GM23338 (cell line): ENCODE measurements at regions not wholly inside any gene's neighbourhood (a gene's known extent, or its start where the extent isn't known, plus 50 kb on each side); places are given as distances from the start of the nearest gene placed in this dataset.

ENCODE experiments used
- ATAC-seq: fragments of 200-7000 bp; cut with Tn5 transposase; 3 replicates; pipeline ENCODE4 v1.9.1; 2020
- DNase-seq: peaks from one replicate; pipeline ENCODE4 v3.0.0-alpha.2; 2015; ENCODE audit warnings: low spot score
- H2AFZ ChIP-seq: fragments of 200-600 bp; sonication (generic); 2 replicates; pipeline ENCODE4 v1.8.0; 2016; ENCODE audit warnings: antibody characterized with exemption, mild to moderate bottlenecking, moderate library complexity
- H3F3A ChIP-seq: fragments of 200-600 bp; sonication (generic); replicated peaks from 2 replicates; pipeline ENCODE4 v1.8.0; 2017; ENCODE audit warnings: antibody characterized with exemption, mixed run types, low read depth
- H3K27ac ChIP-seq: fragments of 200-600 bp; sonication (generic); 2 replicates; pipeline ENCODE4 v1.6.1; 2016; ENCODE audit warnings: low read depth
- H3K27me3 ChIP-seq: fragments of 200-600 bp; sonication (generic); 2 replicates; pipeline ENCODE4 v1.8.0; 2016; ENCODE audit warnings: mild to moderate bottlenecking, mixed run types, moderate library complexity; ENCODE audit not compliant: insufficient read depth
- H3K36me3 ChIP-seq: fragments of 200-600 bp; sonication (generic); 2 replicates; pipeline ENCODE4 v1.8.0; 2016; ENCODE audit warnings: mild to moderate bottlenecking; ENCODE audit not compliant: insufficient read depth
- H3K4me1 ChIP-seq: fragments of 200-600 bp; sonication (generic); 2 replicates; pipeline ENCODE4 v1.8.0; 2016; ENCODE audit warnings: mild to moderate bottlenecking, moderate library complexity; ENCODE audit not compliant: insufficient read depth
- H3K4me2 ChIP-seq: fragments of 200-600 bp; sonication (generic); 2 replicates; pipeline ENCODE4 v1.7.1; 2017; ENCODE audit warnings: mixed run types
- H3K4me3 ChIP-seq: fragments of 200-600 bp; sonication (generic); 2 replicates; pipeline ENCODE4 v1.6.1; 2016; ENCODE audit warnings: mixed run types
- H3K79me2 ChIP-seq: fragments of 200-600 bp; sonication (generic); replicated peaks from 2 replicates; pipeline ENCODE4 v1.8.0; 2017; ENCODE audit warnings: mild to moderate bottlenecking; ENCODE audit not compliant: insufficient read depth
- H3K9me2 ChIP-seq: fragments of 200-600 bp; sonication (generic); 2 replicates; pipeline ENCODE4 v1.8.0; 2017; ENCODE audit not compliant: insufficient read depth
- H4K20me1 ChIP-seq: fragments of 200-600 bp; sonication (generic); replicated peaks from 2 replicates; pipeline ENCODE4 v1.8.0; 2017; ENCODE audit warnings: mild to moderate bottlenecking; ENCODE audit not compliant: insufficient read depth
- H3K27ac Mint-ChIP-seq: 2 replicates; pipeline ENCODE4 v1.8.0; 2020; ENCODE audit warnings: inconsistent platforms, mild to moderate bottlenecking, moderate library complexity, mixed read lengths
- H3K27me3 Mint-ChIP-seq: 3 replicates; pipeline ENCODE4 v1.8.0; 2022; ENCODE audit warnings: low read depth, mild to moderate bottlenecking, moderate library complexity, mixed read lengths, inconsistent platforms; ENCODE audit not compliant: insufficient read depth, poor library complexity
- H3K36me3 Mint-ChIP-seq: 3 replicates; pipeline ENCODE4 v1.8.0; 2021; ENCODE audit warnings: low read depth, mild to moderate bottlenecking, inconsistent platforms, moderate library complexity, mixed read lengths
- H3K4me1 Mint-ChIP-seq: 3 replicates; pipeline ENCODE4 v1.8.0; 2020; ENCODE audit warnings: mild to moderate bottlenecking, inconsistent platforms, mixed read lengths
- H3K4me3 Mint-ChIP-seq: 3 replicates; pipeline ENCODE4 v1.8.0; 2021; ENCODE audit warnings: moderate library complexity, mild to moderate bottlenecking, inconsistent platforms, mixed read lengths
- H3K9me3 Mint-ChIP-seq: 3 replicates; pipeline ENCODE4 v1.8.0; 2020; ENCODE audit warnings: moderate library complexity, mild to moderate bottlenecking, inconsistent platforms, mixed read lengths
- CREB1 ChIP-seq: fragments of 250-450 bp; sonication (Bioruptor Pico); IDR thresholded peaks from 2 replicates; pipeline ENCODE4 v1.5.0; 2020; ENCODE audit warnings: low read depth, mild to moderate bottlenecking, moderate library complexity
- CTCF ChIP-seq, 2 experiments: fragments of 200-600 bp in 1 of 2; sonication (generic) in 1 of 2; conservative IDR thresholded peaks; 2 replicates each; pipeline versions ENCODE4 v1.5.1 to v1.6.1; 2016 to 2017; ENCODE audit warnings: antibody characterized with exemption in 2 of 2, low read depth in 2 of 2, mild to moderate bottlenecking in 2 of 2, moderate library complexity in 1 of 2
- ETS1 ChIP-seq: IDR thresholded peaks from 2 replicates; pipeline ENCODE4 v1.6.1; 2016; ENCODE audit warnings: antibody characterized with exemption
- EZH2 ChIP-seq: fragments of 200-600 bp; sonication (generic); IDR thresholded peaks from one replicate; pipeline ENCODE4 v1.8.0; 2017; ENCODE audit warnings: antibody characterized with exemption, mild to moderate bottlenecking, low read depth; ENCODE audit not compliant: unreplicated experiment
- EZH2phosphoT487 ChIP-seq: fragments of 200-600 bp; sonication (generic); IDR thresholded peaks from one replicate; pipeline ENCODE4 v1.8.1; 2018; ENCODE audit warnings: antibody characterized with exemption; ENCODE audit not compliant: unreplicated experiment
- JUNB ChIP-seq: IDR thresholded peaks from one replicate; pipeline ENCODE4 v1.6.1; 2016; ENCODE audit warnings: antibody characterized with exemption; ENCODE audit not compliant: unreplicated experiment
- NANOG ChIP-seq: IDR thresholded peaks from 2 replicates; pipeline ENCODE4 v1.6.1; 2016; ENCODE audit warnings: antibody characterized with exemption, borderline replicate concordance
- POLR2AphosphoS5 ChIP-seq: IDR thresholded peaks from 2 replicates; pipeline ENCODE4 v1.6.1; 2016; ENCODE audit warnings: antibody characterized with exemption, low read depth
- REST ChIP-seq: IDR thresholded peaks from one replicate; pipeline ENCODE4 v1.6.1; 2018; ENCODE audit warnings: antibody characterized with exemption; ENCODE audit not compliant: unreplicated experiment
- STAT1 ChIP-seq: IDR thresholded peaks from one replicate; pipeline ENCODE4 v1.6.1; 2016; ENCODE audit warnings: antibody characterized with exemption; ENCODE audit not compliant: unreplicated experiment
- ZNF114 ChIP-seq: fragments of 250-450 bp; sonication (Bioruptor Pico); IDR thresholded peaks from 2 replicates; pipeline ENCODE4 v1.5.0; 2020; ENCODE audit warnings: mild to moderate bottlenecking, moderate library complexity
- ZNF331 ChIP-seq: fragments of 250-450 bp; sonication (Bioruptor Pico); IDR thresholded peaks from 2 replicates; pipeline ENCODE4 v1.5.0; 2020; ENCODE audit warnings: low read depth, mild to moderate bottlenecking, moderate library complexity
- ZNF462 ChIP-seq: fragments of 250-450 bp; sonication (Bioruptor Pico); IDR thresholded peaks from 2 replicates; pipeline ENCODE4 v1.5.0; 2020; ENCODE audit warnings: mild to moderate bottlenecking, moderate library complexity

- TF ChIP-seq ZNF462, result no peak
- no peak for TF ChIP-seq ETS1
- no peak for TF ChIP-seq NANOG
- no peak for TF ChIP-seq POLR2AphosphoS5
- no peak for TF ChIP-seq REST
- TF ChIP-seq ZNF331 (CRISPR knock-in tag), result no peak
- TF ChIP-seq EZH2phosphoT487, result no peak
- TF ChIP-seq EZH2, result no peak
- no peak for TF ChIP-seq JUNB
- TF ChIP-seq CTCF (conservative IDR thresholded peaks at IDR 0.05; ENCODE audit: low read depth in 2 of 2), result no peak
- TF ChIP-seq CREB1 (CRISPR knock-in tag), result no peak
- no peak for TF ChIP-seq STAT1
- no peak for TF ChIP-seq ZNF114
- H3K27ac ChIP-seq, result no peak overlapping the region
- no peak overlapping the region; the same call in 1 of the 2 replicates for H2AFZ ChIP-seq
- H3K4me3 ChIP-seq, result no peak overlapping the region
- Mint-ChIP-seq H3K4me1 (no peaks in the 10 kb centered on the region; the same call in 2 of the 3 replicates), H3K9me3 (peaks cover 31% of the 10 kb centered on the region), H3K27ac (no peak overlapping the region), H3K27me3 (peaks cover 3% of the 10 kb centered on the region), H3K4me3 (no peak overlapping the region), H3K36me3 (peaks cover 18% of the 10 kb centered on the region)
- no peaks in the 10 kb centered on the region; the same call in 1 of the 2 replicates for H3K36me3 ChIP-seq
- H3K4me2 ChIP-seq, result no peak overlapping the region
- no peaks in the 10 kb centered on the region for H3K9me2 ChIP-seq
- H3K4me1 ChIP-seq, result no peaks in the 10 kb centered on the region
- H3K27me3 ChIP-seq, result no peaks in the 10 kb centered on the region
- no peaks in the 10 kb centered on the region for H3F3A ChIP-seq
- ATAC-seq (no peak), DNase-seq (no peak)
- H4K20me1 ChIP-seq, result no peaks in the 10 kb centered on the region
- H3K79me2 ChIP-seq, result no peaks in the 10 kb centered on the region
These were observed 64.8 kb upstream of the PRR20G start for GRCh38 chr3:127352612-127353011.
